UCSD-AML1 (cell line): ENCODE measurements at regions not wholly inside any gene's neighbourhood (a gene's known extent, or its start where the extent isn't known, plus 50 kb on each side); places are given as distances from the start of the nearest gene placed in this dataset.
A peak's percentile ranks its signal among the peaks of the same experiment; 100 is the strongest.

Experiments
- DNase-seq: peaks from one replicate; lab custom pipeline; 2025; ENCODE audit not compliant: unreplicated experiment; lab: John Stamatoyannopoulos, UW

DNA sequence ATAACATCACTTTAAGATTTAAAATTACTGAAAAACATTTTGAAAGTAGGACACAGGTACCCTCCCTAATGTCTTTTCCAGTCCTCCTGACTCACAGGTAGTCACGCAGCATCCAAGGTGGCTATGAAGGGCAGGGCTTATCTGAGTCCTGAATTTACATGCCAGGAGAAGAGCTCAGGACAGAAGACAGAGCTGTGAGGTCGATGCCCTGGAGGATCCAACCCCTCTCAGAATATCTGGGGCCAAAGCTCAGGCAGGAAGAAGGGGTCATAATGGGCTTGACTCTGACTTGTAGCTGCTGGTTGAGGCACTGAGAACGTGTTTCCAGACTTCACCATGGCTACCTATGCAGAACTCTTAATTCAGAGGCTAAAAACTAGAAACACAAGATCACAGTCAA, 177.5 kb downstream of the AASDH start:
- no peak for DNase-seq

DNA sequence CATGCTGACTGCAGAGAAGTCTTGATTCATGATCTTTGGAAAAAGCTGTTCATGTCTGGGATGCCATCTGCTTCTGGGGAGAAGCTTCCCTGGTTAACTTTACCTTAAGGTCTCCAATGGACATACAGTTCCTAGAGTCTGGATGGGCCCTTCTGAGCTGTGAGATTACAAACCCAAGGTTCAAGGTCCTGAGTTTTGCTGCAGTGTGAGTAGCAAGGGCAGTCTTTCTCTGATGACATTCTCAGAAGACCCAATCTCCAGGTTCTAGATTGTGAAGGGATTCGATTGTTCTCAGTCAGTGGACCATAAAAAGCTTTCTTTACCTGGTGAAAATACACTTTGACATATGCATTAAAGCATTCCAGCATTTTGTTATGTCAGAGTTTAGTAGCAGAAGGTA, 179.2 kb downstream of the AASDH start:
- DNase-seq = no peak

- no peak for DNase-seq
Measured at GRCh38 chr4:56206258-56206657, 181.0 kb downstream of the AASDH start.

GRCh38 chr4:56200275-56200674, 187.0 kb downstream of the AASDH start:
- DNase-seq = no peak

- DNase-seq = no peak
Measured at GRCh38 chr4:56198265-56198664, 189.0 kb downstream of the AASDH start.

GRCh38 chr4:56197387-56197786, 189.9 kb downstream of the AASDH start:
- no peak for DNase-seq

GRCh38 chr4:56195025-56195424, 192.3 kb downstream of the AASDH start:
- DNase-seq = no peak

DNA sequence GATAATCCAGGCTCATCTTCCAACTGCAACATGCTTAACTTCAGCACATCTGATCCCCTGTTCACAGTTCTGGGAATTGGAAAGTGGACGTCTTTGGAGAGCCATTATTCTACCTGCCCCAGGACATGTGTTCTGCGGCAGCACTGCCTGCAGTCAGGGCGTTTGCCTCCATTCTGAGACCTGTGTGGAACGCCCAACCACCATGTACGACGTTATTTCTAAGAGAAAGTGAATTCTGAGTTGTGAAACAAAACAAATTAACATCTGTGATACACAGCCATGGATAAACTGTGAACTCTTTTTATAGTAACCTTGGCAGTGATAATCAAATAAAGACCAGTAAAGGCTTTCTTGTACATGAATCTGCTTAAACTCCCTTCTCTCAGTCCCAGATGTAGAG, 195.8 kb downstream of the AASDH start:
- no peak for DNase-seq

DNA sequence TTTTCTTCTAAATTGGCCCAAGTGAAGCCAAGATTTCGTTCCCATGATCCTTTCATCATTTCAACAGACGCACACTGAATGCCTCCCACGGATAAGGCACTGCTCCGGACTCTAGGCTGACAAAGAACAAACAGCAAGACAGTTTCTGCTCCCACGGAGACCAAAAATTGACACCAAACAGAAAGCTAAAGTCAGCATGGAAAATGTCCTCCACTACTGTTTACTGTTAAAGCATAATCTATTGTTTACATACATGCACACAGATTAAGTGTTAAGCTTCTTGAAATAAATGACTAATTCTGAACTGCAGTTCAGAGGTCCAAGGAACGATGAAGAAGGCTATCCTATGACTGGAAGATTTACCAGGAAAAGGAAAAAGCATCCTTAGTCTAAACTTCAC, 199.6 kb downstream of the AASDH start:
- no peak for DNase-seq

- DNase-seq = no peak
Measured at GRCh38 chr4:56186808-56187523, 200.3 kb downstream of the AASDH start.

DNA sequence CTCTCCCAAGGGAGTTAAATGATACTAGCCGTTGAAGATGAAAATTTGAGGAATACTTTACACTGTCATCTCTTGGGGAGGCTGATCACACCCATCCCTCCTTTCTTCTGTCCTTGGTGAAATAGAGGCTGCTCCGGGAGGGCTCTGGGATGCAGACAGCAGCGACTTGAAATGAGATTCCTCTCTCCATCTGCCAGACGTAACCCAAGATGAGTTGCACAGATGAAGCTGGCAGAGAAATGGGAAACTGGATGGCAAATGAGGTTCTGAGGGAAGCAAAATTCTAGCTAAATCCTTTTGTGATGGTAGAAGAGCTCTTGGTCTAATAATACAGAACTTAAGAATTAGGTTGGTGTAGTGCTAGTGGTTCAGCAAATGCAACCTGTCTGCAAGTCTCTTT, 201.4 kb downstream of the AASDH start:
- no peak for DNase-seq

GRCh38 chr4:56184214-56184613, 203.1 kb downstream of the AASDH start:
- DNase-seq = no peak

GRCh38 chr4:56183344-56183959, 203.8 kb downstream of the AASDH start:
- no peak for DNase-seq

GRCh38 chr4:56182356-56182755, 204.9 kb downstream of the AASDH start:
- no peak for DNase-seq

DNA sequence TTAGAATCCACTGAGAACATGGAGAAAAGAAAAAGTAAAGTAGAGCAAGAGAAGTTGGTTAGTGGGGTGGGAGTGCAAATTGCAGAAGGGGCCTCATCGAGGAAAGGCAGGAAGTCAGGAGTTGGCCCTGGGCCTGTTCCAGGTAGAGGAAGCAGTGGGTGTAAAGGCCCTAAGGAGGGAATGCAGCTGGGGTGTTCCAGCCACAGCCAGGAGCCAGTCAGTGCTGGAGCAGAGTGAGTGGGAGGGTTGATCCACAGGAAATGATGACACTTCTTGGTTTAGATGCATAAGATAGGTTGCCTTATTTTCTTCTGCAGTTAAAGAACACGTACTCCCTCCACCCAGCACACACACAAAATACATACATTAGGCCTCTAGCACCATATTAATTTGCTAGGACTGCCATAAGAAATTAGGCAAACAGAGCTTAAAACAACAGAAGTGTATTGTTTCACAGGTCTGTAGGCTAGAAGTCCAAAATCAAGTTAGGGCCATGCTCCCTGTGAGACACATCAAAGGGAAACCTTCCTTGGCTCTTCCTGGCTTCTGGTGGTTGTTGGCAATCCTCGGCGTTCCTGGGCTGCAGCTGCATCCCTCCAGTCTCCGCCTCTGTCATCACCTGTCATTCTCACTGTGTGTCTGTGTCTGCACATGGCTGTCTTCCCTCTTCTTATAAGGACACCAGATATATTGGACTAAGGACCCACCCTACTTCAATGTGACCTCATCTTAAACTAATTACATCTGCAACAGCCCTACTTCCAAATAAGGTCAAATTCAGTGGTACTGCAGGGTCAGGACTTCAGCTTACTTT, 205.9 kb downstream of the AASDH start:
- DNase-seq = peak; percentile 40

DNA sequence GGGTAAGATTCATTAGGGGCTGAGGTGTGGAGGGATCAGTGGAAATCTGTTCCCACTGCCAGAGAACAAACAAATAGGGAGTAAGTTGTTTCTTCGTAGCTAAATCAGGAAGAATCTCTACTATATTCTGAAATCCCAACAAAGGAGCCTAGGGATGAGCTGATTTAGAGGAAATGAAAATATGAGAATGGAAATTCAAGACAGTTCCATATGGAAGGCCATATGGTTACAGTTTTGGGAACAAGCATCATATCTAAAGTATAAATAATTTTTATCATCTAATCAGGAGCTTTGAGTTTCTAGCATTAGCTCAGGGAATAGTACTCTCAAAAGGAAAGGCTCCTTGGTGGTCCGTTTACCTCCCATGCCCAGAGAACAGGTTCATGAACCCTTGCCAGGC, 218.2 kb downstream of the AASDH start:
- no peak for DNase-seq

- no peak for DNase-seq
Measured at GRCh38 chr4:56164907-56165306, 216.2 kb downstream of the CEP135 start.

DNA sequence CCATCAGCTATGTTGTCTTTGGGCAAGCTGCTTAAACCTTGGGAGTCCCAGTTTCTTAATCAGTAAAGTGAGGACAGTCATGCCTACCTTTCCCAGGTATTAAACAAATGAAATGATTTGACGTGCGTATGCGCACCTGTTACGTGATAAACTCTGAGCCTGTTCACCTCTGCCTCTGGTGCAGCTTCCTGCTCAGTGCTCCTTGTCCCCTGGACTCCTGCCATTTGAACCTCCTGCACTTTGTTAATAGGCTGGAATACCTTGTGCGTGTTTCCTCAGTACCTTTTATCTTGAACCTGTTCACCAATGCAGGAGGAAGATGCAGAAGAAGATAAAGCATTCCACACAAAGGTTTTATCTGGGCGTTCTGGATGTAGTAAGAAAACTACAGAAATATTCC, 211.9 kb downstream of the CEP135 start:
- DNase-seq = no peak

DNA sequence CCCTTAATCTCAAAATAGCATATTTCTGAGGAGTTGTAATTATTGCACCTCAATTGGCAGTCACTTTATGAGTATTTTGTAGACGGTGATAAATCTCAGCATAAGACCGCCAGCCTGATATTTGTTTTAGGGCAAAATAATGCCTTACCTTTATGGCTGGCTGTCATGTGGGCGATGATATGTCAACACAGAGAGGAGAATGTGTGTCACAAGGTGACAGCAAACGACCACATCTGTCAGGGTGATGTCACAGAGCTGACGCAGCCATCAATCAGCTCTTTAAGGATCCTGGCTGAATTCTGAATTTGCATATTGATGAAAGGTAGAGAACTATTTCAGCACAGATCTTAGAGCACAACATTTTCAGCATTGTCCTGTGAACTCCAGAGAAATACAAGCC, 209.7 kb downstream of the CEP135 start:
- no peak for DNase-seq

DNA sequence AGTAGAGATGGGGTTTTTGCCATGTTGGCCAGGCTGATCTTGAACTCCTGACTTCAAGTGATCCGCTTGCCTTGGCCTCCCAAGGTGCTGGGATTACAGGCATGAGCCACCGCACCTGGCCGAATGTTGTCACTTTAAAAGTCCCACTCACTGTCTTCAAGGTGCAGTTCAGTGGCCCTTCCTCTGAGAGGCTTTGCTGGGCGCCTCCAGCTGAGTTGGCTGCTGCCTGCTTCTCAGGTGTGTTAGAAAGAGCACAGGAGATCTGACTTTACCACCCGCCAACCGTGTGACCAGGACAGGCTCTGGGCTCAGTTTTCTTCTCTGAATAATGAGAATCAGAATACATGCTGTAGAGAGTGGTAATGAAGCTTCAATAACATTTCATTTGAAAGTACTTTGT, 207.4 kb downstream of the CEP135 start:
- DNase-seq = no peak

GRCh38 chr4:56155432-56155831, 206.7 kb downstream of the CEP135 start:
- no peak for DNase-seq

- no peak for DNase-seq
Measured at GRCh38 chr4:56149591-56149990, 200.8 kb downstream of the CEP135 start.
